GM23338 (cell line): ENCODE measurements at regions not wholly inside any gene's neighbourhood (a gene's known extent, or its start where the extent isn't known, plus 50 kb on each side); places are given as distances from the start of the nearest gene placed in this dataset.

Experiments used
- CREB1 ChIP-seq: fragments of 250-450 bp; sonication (Bioruptor Pico); IDR thresholded peaks from 2 replicates; pipeline ENCODE4 v1.5.0; 2020; ENCODE audit warnings: low read depth, mild to moderate bottlenecking, moderate library complexity
- CTCF ChIP-seq, 2 experiments: fragments of 200-600 bp in 1 of 2; sonication (generic) in 1 of 2; conservative IDR thresholded peaks; 2 replicates each; pipeline versions ENCODE4 v1.5.1 to v1.6.1; 2016 to 2017; ENCODE audit warnings: antibody characterized with exemption in 2 of 2, low read depth in 2 of 2, mild to moderate bottlenecking in 2 of 2, moderate library complexity in 1 of 2
- EZH2 ChIP-seq: fragments of 200-600 bp; sonication (generic); IDR thresholded peaks from one replicate; pipeline ENCODE4 v1.8.0; 2017; ENCODE audit warnings: antibody characterized with exemption, mild to moderate bottlenecking, low read depth; ENCODE audit not compliant: unreplicated experiment
- EZH2phosphoT487 ChIP-seq: fragments of 200-600 bp; sonication (generic); IDR thresholded peaks from one replicate; pipeline ENCODE4 v1.8.1; 2018; ENCODE audit warnings: antibody characterized with exemption; ENCODE audit not compliant: unreplicated experiment
- JUNB ChIP-seq: IDR thresholded peaks from one replicate; pipeline ENCODE4 v1.6.1; 2016; ENCODE audit warnings: antibody characterized with exemption; ENCODE audit not compliant: unreplicated experiment
- POLR2AphosphoS5 ChIP-seq: IDR thresholded peaks from 2 replicates; pipeline ENCODE4 v1.6.1; 2016; ENCODE audit warnings: antibody characterized with exemption, low read depth
- STAT1 ChIP-seq: IDR thresholded peaks from one replicate; pipeline ENCODE4 v1.6.1; 2016; ENCODE audit warnings: antibody characterized with exemption; ENCODE audit not compliant: unreplicated experiment
- ZNF114 ChIP-seq: fragments of 250-450 bp; sonication (Bioruptor Pico); IDR thresholded peaks from 2 replicates; pipeline ENCODE4 v1.5.0; 2020; ENCODE audit warnings: mild to moderate bottlenecking, moderate library complexity
- ZNF462 ChIP-seq: fragments of 250-450 bp; sonication (Bioruptor Pico); IDR thresholded peaks from 2 replicates; pipeline ENCODE4 v1.5.0; 2020; ENCODE audit warnings: mild to moderate bottlenecking, moderate library complexity
- TF ChIP-seq, protein P1 (sequence below): IDR thresholded peaks from one replicate; pipeline ENCODE4 v1.6.1; 2018; ENCODE audit warnings: antibody characterized with exemption; ENCODE audit not compliant: unreplicated experiment

DNA sequence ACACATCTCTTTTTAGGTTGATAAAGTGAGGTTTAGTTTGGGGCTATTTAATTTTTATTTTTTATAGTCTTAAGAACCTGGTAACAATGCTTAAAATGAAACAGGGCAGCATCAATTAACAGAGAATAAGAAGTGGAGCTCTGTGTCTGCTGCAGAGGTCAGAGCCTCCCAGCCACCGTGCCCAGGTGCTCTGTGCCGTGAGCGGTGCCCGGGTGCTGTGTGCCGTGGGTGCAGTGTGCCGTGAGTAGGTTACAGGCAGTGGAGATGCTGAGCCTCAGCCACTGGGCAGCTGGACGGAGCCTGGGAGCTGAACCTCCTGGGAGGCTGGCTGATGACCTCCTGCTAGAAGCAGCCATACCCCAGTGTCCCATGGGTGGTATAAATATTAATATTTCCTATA lies 250.0 kb downstream of the KLF6 start:
- no peak for TF ChIP-seq CTCF (conservative IDR thresholded peaks at IDR 0.05; ENCODE audit: low read depth in 2 of 2)
- no peak for TF ChIP-seq JUNB
- no peak for TF ChIP-seq EZH2phosphoT487
- TF ChIP-seq POLR2AphosphoS5: no peak
- no peak for TF ChIP-seq EZH2
- TF ChIP-seq CREB1: no peak
- no peak for TF ChIP-seq ZNF114 (CRISPR knock-in tag)
- TF ChIP-seq STAT1: no peak
- TF ChIP-seq, protein P1, sequence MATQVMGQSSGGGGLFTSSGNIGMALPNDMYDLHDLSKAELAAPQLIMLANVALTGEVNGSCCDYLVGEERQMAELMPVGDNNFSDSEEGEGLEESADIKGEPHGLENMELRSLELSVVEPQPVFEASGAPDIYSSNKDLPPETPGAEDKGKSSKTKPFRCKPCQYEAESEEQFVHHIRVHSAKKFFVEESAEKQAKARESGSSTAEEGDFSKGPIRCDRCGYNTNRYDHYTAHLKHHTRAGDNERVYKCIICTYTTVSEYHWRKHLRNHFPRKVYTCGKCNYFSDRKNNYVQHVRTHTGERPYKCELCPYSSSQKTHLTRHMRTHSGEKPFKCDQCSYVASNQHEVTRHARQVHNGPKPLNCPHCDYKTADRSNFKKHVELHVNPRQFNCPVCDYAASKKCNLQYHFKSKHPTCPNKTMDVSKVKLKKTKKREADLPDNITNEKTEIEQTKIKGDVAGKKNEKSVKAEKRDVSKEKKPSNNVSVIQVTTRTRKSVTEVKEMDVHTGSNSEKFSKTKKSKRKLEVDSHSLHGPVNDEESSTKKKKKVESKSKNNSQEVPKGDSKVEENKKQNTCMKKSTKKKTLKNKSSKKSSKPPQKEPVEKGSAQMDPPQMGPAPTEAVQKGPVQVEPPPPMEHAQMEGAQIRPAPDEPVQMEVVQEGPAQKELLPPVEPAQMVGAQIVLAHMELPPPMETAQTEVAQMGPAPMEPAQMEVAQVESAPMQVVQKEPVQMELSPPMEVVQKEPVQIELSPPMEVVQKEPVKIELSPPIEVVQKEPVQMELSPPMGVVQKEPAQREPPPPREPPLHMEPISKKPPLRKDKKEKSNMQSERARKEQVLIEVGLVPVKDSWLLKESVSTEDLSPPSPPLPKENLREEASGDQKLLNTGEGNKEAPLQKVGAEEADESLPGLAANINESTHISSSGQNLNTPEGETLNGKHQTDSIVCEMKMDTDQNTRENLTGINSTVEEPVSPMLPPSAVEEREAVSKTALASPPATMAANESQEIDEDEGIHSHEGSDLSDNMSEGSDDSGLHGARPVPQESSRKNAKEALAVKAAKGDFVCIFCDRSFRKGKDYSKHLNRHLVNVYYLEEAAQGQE: no peak
- TF ChIP-seq ZNF462 (CRISPR knock-in tag): no peak
